Smooth muscle cell (in vitro differentiated cells): ENCODE measurements at regions not wholly inside any gene's neighbourhood (a gene's known extent, or its start where the extent isn't known, plus 50 kb on each side); places are given as distances from the start of the nearest gene placed in this dataset.
A peak's percentile ranks its signal among the peaks of the same experiment; 100 is the strongest.

Experiments used
- DNase-seq: peaks from one replicate; lab custom pipeline; 2025; ENCODE audit not compliant: unreplicated experiment; lab: John Stamatoyannopoulos, UW
- H2AFZ ChIP-seq: fragments of 200-600 bp; sonication (generic); 2 replicates; pipeline ENCODE4 v1.6.0; 2016; ENCODE audit warnings: antibody characterized with exemption, low read depth, mild to moderate bottlenecking
- H3F3A ChIP-seq: fragments of 200-600 bp; sonication (generic); 2 replicates; pipeline ENCODE4 v1.6.0; 2017; ENCODE audit warnings: antibody characterized with exemption, low read depth
- H3K27ac ChIP-seq: fragments of 200-600 bp; sonication (generic); 2 replicates; pipeline ENCODE4 v1.5.1; 2016; ENCODE audit warnings: low read depth, mild to moderate bottlenecking
- H3K27me3 ChIP-seq: fragments of 200-600 bp; sonication (generic); 2 replicates; pipeline ENCODE4 v1.6.1; 2016; ENCODE audit warnings: low read depth, mild to moderate bottlenecking
- H3K36me3 ChIP-seq: fragments of 200-600 bp; sonication (generic); 2 replicates; pipeline ENCODE4 v1.5.1; 2016; ENCODE audit warnings: low read depth
- H3K4me1 ChIP-seq: fragments of 200-600 bp; sonication (generic); 2 replicates; pipeline ENCODE4 v1.5.1; 2016; ENCODE audit warnings: low read depth
- H3K4me2 ChIP-seq: fragments of 200-600 bp; sonication (generic); 2 replicates; pipeline ENCODE4 v1.6.0; 2016; ENCODE audit warnings: mild to moderate bottlenecking
- H3K4me3 ChIP-seq: fragments of 200-600 bp; sonication (generic); 2 replicates; pipeline ENCODE4 v1.5.1; 2016; ENCODE audit warnings: mild to moderate bottlenecking
- H3K79me2 ChIP-seq: fragments of 200-600 bp; sonication (generic); 2 replicates; pipeline ENCODE4 v1.6.0; 2016; ENCODE audit warnings: low read depth, mild to moderate bottlenecking
- H3K9ac ChIP-seq: fragments of 200-600 bp; sonication (generic); 2 replicates; pipeline ENCODE4 v1.6.0; 2016; ENCODE audit warnings: low read depth
- H3K9me3 ChIP-seq: fragments of 200-600 bp; sonication (generic); replicated peaks from 2 replicates; pipeline ENCODE4 v1.5.1; 2016; ENCODE audit warnings: low read depth
- H4K20me1 ChIP-seq: fragments of 200-600 bp; sonication (generic); 2 replicates; pipeline ENCODE4 v1.6.0; 2016; ENCODE audit warnings: low read depth
- CTCF ChIP-seq: fragments of 200-600 bp; sonication (generic); IDR thresholded peaks from 2 replicates; pipeline ENCODE4 v1.5.1; 2017; ENCODE audit warnings: borderline replicate concordance, mild to moderate bottlenecking, antibody characterized with exemption; ENCODE audit not compliant: insufficient read depth, poor library complexity, severe bottlenecking
- whole genome bisulfite sequencing: methylation state at CpG from one replicate; pipeline ENCODE4 v1.1.7; 2016; ENCODE audit warnings: low lambda C conversion rate; 5-methylcytosine and 5-hydroxymethylcytosine counted together

GRCh38 chr18:41113885-41114482 lies 841.0 kb upstream of the PIK3C3 start:
- H3F3A ChIP-seq = no peaks in the 10 kb centered on the region
- no peak overlapping the region for H3K9ac ChIP-seq
- H3K27me3 ChIP-seq = no peaks in the 10 kb centered on the region
- no peaks in the 10 kb centered on the region for H3K9me3 ChIP-seq
- no peak for TF ChIP-seq CTCF
- DNase-seq = no peak
- no peak overlapping the region for H3K4me3 ChIP-seq
- H2AFZ ChIP-seq = no peak overlapping the region
- H3K4me2 ChIP-seq = no peak overlapping the region
- H3K79me2 ChIP-seq = no peaks in the 10 kb centered on the region
- no peak overlapping the region for H3K27ac ChIP-seq
- no peaks in the 10 kb centered on the region for H4K20me1 ChIP-seq
- H3K4me1 ChIP-seq = no peaks in the 10 kb centered on the region
- WGBS = 62% methylated on average over 2 of the region's 2 CpGs
- H3K36me3 ChIP-seq = no peaks in the 10 kb centered on the region

GRCh38 chr18:41099451-41099850 lies 855.6 kb upstream of the PIK3C3 start:
- H3K4me2 ChIP-seq = no peak overlapping the region
- no peaks in the 10 kb centered on the region for H3F3A ChIP-seq
- no peak for TF ChIP-seq CTCF
- no peaks in the 10 kb centered on the region for H3K79me2 ChIP-seq
- H4K20me1 ChIP-seq = no peaks in the 10 kb centered on the region
- no peaks in the 10 kb centered on the region for H3K4me1 ChIP-seq
- H3K27me3 ChIP-seq = no peaks in the 10 kb centered on the region
- H2AFZ ChIP-seq = no peak overlapping the region
- DNase-seq = no peak
- no peak overlapping the region for H3K4me3 ChIP-seq
- H3K9me3 ChIP-seq = no peaks in the 10 kb centered on the region
- no peak overlapping the region for H3K27ac ChIP-seq
- H3K36me3 ChIP-seq = no peaks in the 10 kb centered on the region
- no peak overlapping the region for H3K9ac ChIP-seq

GRCh38 chr18:41096504-41096903 lies 858.5 kb upstream of the PIK3C3 start:
- Histone ChIP-seq H4K20me1 (no peaks in the 10 kb centered on the region), H3K9me3 (no peaks in the 10 kb centered on the region), H3K4me2 (no peak overlapping the region), H3K4me1 (no peaks in the 10 kb centered on the region), H3K4me3 (no peak overlapping the region), H3K36me3 (no peaks in the 10 kb centered on the region), H2AFZ (no peak overlapping the region), H3K27ac (no peak overlapping the region), H3F3A (no peaks in the 10 kb centered on the region), H3K79me2 (no peaks in the 10 kb centered on the region), H3K9ac (no peak overlapping the region), H3K27me3 (no peaks in the 10 kb centered on the region)
- DNase-seq = no peak
- TF ChIP-seq CTCF = peak; percentile 14
- 67% methylated on average over 5 of the region's 5 CpGs for WGBS

- no peaks in the 10 kb centered on the region for H3K36me3 ChIP-seq
- H3K4me2 ChIP-seq = no peak overlapping the region
- no peak for DNase-seq
- H4K20me1 ChIP-seq = no peaks in the 10 kb centered on the region
- WGBS = 67% methylated on average over 2 of the region's 2 CpGs
- no peak overlapping the region for H3K4me3 ChIP-seq
- no peaks in the 10 kb centered on the region for H3K27me3 ChIP-seq
- H3K4me1 ChIP-seq = no peaks in the 10 kb centered on the region
- no peak overlapping the region for H2AFZ ChIP-seq
- no peaks in the 10 kb centered on the region for H3K9me3 ChIP-seq
- H3K9ac ChIP-seq = no peak overlapping the region
- no peaks in the 10 kb centered on the region for H3K79me2 ChIP-seq
- TF ChIP-seq CTCF = no peak
- H3F3A ChIP-seq = no peaks in the 10 kb centered on the region
- peak overlapping the region; percentile 84 for H3K27ac ChIP-seq
These were observed 878.0 kb upstream of the PIK3C3 start for GRCh38 chr18:41077076-41077475.
